NCI-H2029 treated with DMSO at 0.1 percent for 48 hours (cell line): ENCODE measurements at regions not wholly inside any gene's neighbourhood (a gene's known extent, or its start where the extent isn't known, plus 50 kb on each side); places are given as distances from the start of the nearest gene placed in this dataset.

Source experiments
- DNase-seq: peaks from one replicate; lab custom pipeline; 2025; lab: John Stamatoyannopoulos, UW

DNA sequence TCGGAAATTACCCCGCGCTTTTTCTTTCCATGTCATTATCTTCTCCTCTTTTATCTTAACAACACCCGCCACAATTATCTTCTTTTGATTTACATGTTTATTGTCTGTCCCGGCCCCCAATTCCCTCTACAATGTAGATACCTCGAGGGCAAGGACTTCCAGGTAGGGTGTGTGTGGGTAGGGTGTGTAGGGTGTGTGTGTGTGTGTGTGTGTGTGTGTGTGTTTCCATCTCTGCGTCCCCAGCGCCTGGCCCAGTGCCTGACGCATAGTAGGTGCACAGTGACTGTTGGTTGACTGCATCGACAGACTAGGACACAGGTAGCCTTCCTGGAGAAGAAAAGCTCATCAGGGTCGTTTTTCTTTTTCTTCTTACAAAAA is 103.1 kb downstream of the UCHL1 start:
- DNase-seq: no peak

DNA sequence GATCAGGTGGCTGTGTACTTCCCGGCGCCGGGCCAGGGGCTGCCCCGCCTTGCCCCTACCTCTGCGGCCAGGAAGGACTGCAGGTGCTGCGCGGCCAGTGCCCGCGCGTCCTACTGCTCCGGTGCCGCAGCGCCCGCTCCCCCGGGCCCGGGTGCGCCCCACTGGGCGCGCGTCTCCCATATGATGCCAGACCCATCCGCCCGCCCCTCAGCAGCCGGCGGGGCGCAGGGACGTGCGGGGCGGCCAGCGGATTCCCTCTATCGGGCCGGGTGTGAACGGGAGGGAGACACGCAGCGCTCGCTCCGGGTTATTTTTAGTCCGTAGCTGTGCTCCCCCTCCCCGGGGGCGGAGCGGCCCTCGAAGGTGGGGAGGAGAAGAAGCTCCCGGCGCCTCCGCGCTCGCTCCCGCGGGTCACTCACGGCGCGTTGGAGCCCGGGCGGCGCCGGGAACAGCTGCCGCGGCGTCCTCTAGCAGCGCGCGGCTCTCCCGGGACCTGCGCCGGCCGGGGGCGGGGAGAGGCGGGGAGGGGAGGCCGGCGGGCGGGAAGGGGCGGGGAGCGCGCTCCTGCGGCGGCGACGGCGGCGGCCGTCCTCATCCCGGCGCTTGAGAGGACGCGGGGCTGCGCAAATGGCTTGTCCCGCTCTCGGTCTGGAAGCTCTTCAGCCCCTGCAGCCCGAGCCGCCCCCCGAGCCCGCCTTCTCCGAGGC is 103.6 kb downstream of the UCHL1 start:
- DNase-seq: peak; percentile 49

DNA sequence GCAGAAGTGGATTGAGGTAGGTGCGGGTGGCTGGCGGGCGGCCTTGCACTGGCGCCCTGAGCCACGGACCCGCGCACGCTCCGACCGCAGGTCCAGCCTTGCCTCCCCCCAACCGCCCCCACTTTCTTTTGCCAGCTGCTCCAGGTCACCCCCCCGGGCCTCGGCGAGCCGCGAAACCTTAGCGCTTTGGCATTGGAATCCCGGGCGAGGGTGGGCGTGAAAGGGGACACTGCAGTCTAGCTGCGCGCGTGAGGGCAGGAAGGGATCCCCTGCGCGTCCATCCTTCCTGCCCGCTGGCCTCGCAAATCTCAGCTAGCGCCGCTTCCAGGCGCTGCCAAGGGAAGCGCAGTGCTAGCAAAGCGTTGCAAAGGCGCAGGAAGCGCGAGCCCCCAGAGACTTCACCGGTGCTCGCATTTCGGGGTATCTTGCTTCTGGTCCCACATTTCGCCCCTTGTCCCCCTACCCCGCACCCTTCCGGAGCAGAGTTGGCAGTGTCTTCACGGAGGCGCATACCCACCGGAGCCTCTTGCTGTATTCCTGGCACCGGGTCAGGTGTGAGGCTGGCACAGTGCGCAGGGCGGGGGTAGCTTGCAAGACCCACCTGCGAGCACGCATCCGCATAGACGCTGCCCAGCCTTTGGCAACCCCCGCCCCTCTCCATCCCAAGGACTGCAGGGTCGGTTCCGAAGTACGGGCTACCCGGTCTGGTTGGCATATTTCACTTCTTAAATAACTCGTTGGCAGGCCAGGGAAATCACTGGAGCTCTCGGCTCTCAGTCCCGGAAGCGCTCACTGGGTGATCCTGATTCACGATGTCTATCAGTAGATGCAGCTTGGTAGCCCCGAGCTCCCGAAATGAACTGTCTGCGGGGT is 104.4 kb downstream of the UCHL1 start:
- DNase-seq: no peak

DNA sequence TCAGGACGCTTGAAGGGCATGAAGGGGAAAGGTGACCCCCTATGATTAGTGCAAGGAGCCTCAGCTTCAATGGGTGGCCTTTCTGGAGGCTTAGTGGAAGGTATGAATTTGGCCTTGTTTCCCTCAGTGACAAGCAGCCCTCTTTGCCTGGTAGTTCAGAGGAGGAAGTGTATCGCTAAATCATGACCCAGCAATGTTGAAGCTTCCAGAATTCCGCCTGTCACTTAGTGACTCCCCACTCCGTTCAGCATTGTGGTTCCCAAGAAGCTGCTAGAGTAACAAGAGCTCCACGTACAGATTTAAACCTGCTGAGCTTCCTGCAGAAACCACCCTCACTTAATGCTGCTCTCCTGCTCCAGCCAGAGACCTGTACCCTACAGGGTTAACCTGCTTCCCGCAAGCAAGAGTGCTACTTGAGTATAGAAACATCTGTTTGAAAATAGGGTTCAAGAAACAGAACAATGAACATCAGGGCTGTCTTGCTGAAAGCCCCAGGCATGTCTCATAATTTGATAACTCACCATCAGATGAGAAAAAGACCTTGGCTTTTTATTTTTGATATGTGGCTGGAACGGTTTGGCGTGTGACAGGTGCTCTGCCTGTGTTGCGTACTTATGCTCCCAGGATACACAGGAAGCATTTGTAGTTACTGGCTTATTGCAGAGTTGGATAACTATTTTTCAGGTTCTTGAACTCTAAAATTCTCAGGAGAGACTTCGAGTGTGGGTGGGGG is 105.2 kb downstream of the UCHL1 start:
- DNase-seq: peak; percentile 55

DNA sequence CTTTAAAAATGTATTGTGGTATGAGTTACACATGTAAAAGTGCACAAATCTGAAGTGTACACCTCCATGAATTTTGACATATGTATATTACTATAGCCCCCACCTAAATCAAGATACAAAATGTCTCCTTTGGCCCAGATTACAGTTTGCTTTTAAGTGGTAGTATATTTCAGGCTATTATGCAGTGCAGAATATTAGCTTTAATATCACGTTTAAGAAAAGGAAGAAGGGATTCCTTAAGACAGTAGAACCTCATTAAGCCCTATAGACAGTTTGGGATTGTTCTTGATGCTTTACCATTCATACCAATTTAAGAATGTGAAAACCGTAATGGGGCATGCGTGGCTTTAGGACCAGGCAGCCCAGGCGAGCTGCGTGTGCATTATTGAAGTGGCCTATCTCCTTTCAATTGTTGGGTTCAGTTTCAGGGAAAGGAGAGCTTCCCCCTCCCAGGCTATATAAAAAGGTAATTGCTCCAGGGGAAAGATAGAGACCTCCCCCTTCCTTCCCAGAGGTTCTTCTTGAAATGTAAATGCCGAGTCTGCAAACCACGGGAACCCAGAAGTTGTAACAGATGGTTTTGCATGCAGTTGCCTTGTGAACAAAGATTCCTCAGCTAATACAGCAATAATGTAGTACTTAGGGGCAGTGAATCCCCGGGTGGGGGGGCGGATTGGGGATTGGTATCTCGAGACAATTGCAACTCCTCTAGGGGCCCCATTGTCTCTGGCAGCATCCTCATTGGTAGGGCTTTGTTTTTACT is 106.1 kb downstream of the UCHL1 start:
- peak; percentile 59 for DNase-seq

DNA sequence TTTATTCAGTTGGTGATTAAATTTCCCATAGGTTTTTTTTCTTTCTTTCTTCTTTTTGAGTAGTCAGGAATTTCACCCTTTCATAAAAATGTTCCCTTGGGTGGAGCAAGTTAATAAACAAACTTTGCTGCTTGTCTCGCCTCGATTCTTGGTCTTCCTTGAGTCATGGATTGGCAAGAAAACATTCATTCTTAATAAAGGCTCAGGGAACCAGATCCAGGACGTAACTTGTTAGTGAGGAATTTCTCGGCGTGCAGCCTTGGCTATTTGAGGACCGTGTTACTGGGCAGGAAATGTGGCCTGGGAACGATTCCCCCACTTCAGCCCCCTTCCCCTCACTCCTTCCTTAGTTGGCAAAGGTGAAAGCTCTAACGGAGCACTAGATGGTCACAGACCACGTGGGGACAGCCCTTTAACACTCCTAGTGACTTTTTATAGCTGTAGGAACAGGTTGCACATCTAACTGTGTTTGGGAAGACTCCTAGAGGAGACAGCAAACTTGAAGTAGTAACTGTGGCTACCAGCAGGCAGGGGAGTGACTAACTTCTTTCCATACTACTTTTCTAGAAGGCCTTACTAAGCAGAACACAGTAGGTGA is 106.8 kb downstream of the UCHL1 start:
- no peak for DNase-seq

DNA sequence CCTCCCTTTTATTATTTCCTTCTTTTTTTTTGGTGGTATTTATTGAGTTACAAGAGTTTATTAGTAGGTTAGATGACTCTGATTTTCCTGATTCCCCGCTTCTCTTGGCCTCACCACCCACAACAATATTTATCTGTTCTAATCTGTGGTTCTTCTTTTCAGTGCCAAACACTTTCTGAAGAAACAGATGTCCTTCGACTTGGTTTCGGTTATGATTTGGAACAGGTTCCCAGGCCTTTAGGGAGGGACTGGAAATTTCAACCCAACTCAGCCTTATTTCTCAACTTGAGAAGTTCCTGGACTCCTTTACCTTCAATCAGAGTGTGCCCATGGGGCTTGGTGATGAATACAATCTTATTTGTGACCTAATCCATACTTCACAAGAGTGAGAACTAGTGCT is 108.1 kb downstream of the UCHL1 start:
- no peak for DNase-seq

DNA sequence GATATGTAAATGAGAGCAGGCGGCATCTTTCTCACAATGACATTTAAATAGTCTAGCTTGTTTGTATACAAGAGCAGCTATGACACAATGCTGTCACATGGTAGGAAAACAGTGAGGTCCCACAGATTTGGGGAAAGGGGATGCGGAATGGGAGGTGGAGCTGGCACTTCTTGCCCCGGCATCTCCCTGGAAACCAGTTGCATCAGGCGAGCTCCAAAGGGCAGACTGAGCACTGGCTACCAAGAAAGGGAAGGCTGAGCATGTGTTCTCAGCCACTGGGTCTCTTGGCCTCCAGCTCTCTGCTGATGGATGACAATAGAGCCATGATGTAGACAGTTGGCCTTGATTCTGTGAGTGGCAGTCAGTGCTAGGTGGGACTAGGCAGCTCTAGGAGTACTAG is 109.0 kb downstream of the UCHL1 start:
- DNase-seq: no peak

DNA sequence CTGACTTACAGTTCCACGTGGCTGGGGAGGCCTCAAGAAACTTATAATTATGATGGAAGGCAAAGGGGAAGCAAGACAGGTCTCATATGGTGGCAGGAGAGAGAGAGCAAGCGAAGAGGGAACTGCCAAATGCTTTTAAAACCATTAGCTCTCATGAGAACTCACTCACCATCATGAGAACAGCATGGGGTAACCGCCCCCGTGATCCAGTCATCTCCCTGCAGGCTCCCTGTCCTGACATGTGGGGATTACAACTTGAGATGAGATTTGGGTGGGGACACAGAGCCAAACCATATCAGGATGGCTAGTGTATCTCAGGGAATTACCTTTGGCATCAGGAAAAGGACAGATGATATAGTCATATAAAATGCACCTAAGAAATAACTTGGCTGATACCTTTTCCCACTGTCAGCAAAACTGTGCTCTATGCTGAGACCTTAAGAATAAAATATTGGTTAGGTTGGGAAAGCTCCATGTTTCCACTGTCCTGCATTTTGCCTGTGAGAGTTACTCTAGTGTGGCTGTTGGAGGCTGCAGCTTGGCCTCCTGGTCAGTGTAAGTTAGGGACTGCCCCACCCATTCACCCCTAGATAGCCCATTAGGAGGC is 110.3 kb downstream of the UCHL1 start:
- no peak for DNase-seq

DNA sequence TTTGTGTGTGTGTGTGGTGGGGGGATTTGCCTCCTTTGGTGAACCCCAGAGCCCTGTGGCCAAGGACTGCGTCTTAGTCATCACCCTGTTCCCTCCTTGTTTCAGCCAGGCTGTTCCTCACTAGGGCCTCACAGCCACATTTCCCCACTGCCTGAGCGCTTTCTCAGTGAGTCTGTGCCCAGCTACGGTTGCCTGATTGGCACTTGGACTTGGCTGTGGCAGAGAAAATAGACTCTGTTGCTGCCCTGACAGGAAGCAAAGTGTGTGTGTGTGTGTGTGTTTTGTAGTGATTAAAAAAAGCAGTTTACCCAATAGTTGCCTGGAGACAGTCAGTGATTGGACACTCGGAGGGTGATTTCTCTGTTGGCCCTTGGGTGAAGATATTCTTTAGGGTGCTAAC is 113.0 kb downstream of the UCHL1 start:
- peak; percentile 69 for DNase-seq

DNA sequence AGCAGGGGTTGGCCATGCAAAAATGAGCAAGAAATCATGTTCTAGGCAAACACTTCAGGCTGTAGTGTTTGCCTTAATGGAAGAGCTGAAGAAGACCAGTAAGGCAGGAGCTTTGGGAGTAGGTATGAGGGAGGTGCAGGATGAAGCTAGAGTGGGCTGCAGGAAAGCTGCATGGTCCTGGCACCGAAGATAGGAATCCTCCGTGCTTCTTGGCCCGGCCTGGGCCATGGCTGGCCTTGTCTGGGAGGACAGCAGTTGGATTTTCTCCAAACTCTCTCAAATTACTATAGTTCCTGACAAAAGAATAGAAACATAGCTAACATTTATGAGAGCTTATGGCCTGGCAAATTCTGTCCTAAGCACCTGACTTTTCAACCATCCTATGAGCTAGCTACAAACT is 116.5 kb downstream of the UCHL1 start:
- DNase-seq: peak; percentile 57

DNA sequence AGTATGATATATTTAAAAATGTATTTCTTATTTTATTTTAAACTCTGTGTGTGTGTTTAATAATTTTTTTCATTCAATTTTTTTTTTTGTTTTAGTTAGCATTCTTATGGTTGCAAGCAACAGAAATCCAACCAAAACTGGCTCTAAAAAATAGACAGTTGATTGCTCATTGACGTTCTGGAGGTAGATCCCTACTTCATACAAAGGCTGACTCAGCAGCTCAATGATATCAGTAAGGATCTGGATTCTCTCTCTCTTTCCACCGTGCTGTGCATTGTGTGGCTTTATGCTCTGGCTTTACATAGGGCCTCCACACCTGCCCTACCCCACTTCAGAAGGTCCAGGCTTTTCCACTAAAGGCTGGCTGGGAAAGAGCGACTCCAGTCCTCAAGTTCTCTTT is 117.8 kb downstream of the UCHL1 start:
- DNase-seq: no peak

DNA sequence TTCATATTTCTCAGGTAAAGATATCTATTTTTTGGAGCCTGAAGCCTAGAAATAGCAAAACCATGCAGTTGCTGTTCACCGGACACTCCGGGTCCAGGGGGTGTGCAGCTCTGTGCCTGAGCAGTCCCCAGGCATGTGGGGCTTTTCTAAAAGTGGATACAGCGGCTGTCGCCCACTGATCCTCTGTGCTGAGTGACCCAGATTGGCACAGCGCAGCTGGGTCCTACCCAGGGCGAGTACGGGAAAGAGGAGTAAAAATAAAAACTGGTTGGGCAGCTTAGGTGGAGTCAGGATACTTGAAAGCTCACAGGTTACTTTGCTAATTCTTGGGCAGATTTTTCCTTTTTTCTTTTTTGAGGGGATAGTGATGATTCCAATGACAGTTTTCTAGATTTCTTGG is 118.8 kb downstream of the UCHL1 start:
- no peak for DNase-seq

DNA sequence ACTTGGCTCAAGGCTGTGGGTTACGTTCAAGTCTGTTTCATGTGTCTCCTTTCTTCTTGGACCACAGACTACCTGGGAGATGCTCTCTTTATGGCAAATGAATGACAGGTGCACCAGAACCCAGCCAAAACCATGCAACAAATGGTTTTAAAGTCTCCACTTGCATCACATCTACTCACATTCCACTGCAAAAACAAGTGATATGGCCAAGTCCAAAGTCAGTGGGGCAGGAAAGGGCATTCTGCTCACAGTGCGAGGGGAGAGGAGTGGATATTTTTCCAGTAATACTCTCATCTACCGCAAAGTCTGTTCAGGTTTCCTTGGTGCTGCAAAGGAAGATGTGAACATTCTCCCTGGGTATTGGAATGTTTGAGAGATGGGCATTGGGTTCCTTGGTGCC is 120.5 kb downstream of the UCHL1 start:
- no peak for DNase-seq

DNA sequence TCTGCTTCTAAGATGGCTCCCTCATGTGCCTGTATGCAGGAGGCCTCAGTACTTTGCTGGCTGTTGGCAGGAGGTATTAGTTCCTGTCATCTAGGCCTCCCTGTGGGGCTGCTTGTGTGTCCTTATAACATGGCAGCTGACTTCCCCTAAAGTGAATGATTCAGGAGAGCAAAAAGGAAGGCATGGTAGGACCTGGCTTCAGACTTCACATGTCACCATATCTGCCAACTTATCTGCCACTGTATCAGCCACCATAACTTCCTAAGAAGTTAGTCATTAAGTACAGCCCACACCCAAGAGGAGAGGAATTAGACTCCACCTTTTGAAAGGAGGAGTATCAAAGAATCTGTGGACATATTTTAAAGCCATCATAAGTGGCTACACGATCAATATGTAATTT is 122.5 kb downstream of the UCHL1 start:
- DNase-seq: no peak

DNA sequence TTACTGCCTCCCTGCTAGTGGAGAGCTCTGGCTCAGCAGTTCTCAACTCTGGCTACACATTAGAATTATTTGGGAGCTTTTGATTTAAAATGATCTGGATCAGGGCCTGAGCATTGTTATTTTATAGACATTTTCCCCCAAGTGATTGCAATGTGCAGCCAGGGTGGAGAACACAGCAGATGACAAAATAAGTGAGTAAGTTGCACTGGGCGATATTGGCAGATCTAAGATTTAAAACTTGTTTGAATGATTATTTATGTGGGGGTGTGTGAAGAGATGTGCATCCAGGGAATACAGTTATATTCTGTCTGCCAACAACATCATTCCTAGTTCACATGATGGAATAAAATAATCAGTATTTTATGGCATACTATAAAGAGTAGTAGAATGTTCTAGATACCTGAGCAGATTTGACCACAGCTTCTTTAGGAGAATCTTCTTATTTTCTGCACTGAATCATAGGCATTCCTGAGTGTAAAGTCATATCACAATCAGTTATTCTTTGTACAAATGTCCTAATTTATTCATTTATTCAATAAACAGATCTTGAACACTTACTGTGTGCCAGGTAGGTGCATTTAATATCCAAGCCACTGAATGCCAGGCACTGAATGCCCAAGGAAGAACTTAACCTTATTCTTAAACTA is 123.9 kb downstream of the UCHL1 start:
- no peak for DNase-seq

DNA sequence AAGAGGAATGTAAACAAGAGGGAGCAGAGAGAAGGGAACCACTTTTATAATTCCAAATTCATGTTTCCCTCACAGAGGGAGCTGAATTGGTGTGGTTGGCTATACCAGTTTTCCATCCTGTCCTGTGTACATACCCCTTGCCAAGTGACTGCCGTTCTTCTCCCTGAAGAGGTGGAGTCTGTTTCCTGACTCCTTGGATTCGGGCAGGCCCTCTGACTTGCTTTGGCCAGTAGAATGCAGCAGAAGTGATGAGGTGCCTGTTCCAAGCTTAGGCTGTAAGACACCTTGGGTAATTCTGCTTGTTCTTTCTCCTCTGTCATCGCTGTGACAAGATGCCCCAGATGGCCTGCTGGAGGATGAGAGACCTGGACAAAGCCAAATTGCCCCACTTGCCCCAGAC is 124.7 kb downstream of the UCHL1 start:
- no peak for DNase-seq

DNA sequence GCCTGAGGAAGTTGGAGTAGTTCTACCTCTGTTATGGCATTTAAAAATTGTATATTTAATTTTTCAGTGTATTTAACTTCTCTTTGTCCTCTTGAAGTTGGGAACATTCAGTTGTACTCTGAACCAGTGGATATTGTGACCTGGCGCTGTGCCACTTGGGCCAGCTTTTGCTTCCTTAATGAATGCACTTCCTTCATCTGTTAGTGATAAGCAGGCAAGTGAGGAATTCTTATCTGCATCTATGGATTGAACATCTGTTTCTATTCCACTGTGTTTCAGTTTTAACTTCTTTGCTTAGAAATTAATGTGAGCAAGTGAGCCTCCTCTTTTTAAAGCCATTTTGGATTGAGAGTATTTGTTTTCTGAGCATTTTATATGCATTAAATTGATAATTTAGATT is 128.3 kb downstream of the UCHL1 start:
- no peak for DNase-seq

DNA sequence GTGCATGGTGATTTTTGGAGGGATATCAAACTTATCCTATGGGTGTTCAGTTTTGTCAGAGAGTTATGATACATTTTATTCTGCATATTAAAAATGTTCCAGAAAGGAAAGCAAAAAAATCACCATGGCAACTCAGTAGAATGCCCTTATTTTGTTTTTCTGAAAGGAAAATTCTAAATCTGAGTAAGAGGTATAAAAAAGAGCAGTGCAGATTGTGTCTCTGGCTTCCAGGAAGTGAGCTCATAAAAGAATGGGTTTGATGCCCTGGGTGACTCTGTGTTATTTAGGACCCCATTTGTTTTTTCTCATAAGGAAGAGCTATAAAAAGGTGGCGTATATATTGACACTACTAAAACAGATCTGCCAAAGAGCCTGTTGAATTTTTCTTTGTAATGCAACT is 128.8 kb downstream of the UCHL1 start:
- no peak for DNase-seq

DNA sequence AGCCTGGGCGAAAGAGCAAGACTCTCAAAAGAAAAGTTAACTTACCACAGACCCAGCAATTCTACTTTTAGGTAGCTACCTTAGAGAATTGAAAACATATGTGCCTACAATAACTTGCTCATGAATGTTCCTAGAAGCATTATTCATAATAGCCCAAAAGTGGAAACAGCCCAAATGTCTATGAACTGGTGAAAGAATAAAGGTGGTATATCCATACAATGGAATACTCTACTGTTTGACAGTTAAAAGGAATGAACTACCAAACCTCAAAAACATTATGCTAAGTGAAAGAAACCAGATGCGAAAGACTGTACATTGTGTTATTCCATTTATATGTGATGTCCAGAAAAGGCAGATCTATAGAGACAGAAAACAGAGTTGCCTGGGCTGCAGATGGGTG is 131.4 kb downstream of the UCHL1 start:
- no peak for DNase-seq

DNA sequence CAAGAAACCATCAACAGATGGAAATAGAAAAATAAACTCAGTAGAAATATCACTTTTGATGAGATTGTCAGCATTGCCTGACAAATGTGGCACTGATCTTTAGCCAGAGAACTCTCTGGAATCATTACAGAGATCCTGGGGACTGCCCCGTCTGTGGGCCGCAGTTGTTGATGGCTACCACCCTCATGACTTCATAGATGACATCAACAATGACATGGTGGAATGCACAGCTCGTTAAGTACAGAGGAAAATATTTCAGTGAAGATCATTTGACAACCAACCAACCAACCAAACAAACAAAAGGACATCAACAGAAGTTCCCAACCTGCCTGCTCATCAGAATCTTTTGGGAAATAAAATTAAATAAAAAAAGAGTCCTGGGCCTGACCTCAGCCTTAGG is 132.6 kb downstream of the UCHL1 start:
- no peak for DNase-seq
